GM19351 (cell line): ENCODE measurements at regions not wholly inside any gene's neighbourhood (a gene's known extent, or its start where the extent isn't known, plus 50 kb on each side); places are given as distances from the start of the nearest gene placed in this dataset.

Source experiments
- ATAC-seq: cut with Tn5 transposase; IDR thresholded peaks from one replicate; pipeline ENCODE4 v1.9.1; 2021; ENCODE audit warnings: mild to moderate bottlenecking, moderate library complexity; ENCODE audit not compliant: unreplicated experiment

DNA sequence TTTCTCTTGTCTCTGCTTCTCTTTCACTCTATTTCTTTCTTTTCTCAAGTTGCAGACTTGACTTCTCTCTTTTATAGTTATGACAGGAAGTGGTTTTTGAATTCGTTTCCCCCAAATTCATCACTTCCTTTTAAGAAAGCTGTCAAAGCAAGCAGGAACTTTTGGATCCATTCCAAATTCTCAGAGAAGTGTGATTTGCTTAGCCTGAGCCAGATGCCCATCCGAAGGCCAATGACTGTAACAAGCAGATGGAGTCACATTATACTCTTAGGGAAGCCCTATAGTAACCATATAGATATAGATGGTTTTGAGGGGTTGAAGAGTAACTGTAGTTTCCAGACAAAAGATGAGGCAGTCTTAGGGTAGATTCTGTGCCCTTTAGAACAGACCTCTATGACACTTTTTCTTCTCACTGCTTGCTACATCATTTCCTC lies 592.0 kb upstream of the KCNMB2 start:
- no peak for ATAC-seq

DNA sequence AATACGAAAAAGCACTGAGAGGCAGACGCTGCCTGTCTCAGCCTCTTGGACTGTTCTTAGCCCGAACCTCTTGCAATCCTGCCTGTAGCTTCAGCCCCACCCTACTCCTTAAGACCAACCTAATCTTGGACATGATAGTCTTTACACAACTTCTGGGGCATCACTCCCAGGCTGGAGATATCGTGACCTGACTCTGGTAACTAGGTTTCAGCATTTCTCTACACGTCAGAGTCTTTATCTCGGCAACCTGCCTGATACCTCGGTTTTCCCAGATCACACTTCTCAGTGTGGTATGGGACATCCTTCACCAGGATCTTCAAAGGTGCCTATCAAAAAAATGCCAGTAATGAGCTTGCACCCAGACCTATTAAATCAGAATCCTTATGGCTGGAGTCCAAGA lies 590.2 kb upstream of the KCNMB2 start:
- ATAC-seq: no peak

DNA sequence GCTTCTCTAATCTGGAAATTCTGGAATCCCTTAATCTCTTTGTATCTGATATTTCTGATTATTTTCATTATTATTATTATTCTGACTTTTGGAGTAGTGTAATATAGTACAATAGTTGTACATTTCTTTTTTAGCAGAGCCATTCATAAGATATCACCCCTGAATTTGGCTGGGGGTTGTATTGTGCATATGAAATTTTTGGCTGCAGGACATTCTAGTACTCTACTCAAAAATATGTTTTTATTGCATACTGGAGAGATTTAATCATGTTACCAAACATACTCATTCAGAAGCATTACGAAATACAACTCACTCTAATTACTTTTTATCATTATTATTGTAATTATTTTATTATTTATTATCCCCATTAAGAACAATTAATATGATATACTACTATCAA lies 589.7 kb upstream of the KCNMB2 start:
- no peak for ATAC-seq

DNA sequence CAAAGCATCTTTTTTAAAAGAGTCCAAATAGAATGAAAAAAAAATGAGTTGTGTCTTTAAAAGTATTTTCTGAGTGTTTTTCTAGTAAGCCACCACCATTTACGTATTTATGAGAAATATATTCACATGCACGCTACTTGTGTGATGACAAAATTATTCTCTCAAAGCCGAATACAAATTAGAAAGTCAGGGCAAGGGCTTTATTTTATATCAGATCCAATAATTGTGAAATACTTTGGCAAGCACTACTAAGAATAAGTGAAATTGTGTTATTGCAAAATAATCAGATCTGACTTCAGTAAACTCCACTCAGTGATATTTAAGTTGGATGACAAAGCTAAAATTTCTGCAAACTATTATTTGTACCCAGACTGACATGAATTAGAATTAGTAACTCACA lies 589.3 kb upstream of the KCNMB2 start:
- ATAC-seq: no peak

DNA sequence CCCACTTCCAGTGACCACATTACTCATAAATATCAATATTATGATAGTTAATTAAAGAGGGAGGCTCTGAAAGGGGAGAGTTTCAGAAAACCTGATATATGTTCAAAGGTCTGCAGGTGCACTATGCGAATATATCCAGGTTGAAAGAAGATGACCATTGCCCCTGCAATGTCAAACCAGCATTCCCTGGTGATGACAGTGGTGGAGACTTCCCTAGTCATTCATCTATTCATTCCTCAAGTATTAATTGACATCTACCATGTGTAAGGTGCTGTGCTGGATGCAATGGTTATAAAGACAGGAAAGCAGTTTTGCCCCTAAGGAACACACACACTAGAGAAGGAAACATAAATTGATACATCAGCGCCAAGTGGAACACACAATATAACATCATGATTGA lies 588.3 kb upstream of the KCNMB2 start:
- no peak for ATAC-seq

DNA sequence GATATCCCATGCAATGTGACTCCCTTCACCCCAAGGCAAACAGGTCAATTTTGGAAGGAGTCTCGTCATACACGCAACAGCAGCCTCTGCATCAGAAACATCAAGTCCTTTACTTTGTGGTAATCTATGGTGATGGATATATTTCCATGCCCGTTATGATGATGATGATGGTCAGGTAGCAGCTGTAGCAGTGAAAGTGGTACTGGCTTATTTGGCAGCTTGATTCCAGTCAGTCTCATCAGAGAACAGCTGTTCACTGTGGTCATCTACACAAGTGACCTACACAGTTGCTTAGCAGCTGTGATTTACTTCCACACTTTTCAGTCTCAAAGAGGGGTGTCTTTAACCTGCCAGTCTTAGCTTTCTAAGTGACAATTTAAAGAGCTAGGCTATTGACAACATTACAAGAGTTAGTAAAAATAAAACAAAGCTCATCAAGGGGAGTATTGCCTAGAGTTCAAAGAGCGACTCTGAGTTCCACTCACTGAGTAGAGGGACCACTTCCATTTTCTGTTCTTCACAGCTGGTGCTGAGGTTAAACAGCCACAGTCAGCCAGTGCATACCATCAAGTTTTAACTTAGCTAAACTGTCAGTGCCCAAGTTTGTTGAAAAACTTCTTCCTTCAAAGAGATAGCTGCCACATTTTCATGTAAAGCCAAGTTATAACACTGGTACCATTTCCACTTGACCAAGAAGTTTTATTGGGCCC lies 587.4 kb upstream of the KCNMB2 start:
- ATAC-seq: peak; percentile 66

DNA sequence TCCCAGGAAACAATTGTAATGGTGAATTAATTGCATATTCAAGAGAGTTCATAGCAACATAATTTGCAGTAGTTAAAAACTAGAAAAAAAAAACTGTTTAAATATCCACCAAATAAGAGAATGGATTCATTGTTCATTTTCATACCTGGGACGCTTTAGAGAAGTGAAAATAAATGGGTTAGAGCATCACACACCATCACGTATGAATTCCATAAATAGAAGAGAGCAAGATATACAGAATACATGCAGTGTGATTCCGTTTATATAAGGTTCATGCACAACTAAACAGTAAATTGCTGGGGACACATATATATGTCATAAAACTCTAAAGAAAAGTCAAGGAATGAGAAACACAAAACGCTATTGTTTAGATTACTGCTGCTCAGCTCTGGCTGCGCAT lies 577.0 kb upstream of the KCNMB2 start:
- peak; percentile 58 for ATAC-seq

DNA sequence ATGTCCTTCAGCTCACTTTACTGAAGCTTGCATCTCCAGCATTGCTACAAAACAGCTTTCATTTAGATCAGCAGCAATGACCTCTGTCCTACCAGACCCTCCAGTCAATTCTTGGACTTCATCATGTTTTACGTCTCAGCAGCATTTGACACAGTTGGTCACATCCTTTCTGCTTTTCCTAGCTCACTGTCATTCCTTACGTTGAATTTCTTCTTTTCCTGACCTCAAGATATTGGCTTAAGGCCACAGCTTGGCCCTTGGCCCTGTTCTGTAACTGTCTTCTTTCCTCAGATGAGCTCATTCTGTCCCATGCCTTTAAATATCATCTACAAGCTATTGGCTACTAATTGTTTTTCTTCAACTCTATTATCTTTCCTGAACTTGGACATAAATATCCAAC lies 576.2 kb upstream of the KCNMB2 start:
- no peak for ATAC-seq

DNA sequence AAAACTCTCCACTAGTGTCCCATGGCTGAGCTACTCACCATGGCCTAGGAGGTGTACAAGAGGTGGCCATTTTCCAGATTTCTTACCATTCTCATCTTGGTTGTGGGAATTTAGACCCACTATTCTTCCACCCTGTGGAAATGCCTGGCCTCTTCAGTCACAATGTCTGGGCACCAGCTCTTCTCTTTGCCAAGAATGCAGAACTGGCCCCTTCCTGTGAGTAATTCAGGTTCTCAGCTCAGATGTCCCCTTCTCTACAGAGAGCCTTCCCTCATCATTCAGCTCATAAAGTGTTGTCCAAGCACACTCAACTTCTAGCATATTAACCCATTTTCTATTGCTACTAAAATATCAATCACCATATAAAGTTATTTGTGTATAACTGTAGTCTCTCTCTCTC lies 575.5 kb upstream of the KCNMB2 start:
- ATAC-seq: no peak

DNA sequence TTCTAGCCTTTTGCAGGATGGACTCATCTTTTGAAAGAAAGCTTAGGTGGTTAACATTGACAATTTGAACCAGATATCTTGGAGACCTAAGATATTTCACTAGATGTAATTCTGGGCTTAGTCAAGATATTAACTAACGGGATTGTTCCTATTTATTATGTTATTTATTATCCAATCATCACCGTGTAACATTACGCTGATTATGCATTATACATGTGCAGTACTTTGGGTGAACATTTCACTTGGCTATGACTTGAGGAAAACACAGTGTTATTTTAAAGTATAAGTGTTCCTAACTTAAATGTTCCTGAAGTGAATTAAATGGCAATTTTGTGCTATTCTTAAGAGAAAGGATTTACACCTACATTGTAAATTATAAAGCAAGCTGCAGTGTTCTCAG lies 574.5 kb upstream of the KCNMB2 start:
- ATAC-seq: no peak

DNA sequence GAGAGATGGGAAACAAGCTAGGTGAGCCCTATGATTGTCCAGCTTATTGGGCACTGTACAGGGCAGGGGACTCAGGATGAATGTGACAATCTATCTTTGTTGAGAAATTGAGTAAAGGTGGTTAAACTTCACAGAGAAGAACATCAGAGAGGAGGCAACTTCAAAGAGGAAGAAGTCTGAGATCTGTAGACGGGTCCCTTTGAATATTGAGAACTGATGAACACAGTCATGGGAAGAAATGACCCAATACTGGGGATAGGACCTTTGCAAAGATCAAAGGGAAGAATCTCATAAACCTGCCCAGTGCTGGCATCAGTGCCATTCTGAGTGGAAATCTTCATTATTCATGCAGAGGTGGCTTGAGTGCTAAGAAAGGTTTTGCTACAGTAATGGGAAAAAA lies 569.7 kb upstream of the KCNMB2 start:
- ATAC-seq: no peak

DNA sequence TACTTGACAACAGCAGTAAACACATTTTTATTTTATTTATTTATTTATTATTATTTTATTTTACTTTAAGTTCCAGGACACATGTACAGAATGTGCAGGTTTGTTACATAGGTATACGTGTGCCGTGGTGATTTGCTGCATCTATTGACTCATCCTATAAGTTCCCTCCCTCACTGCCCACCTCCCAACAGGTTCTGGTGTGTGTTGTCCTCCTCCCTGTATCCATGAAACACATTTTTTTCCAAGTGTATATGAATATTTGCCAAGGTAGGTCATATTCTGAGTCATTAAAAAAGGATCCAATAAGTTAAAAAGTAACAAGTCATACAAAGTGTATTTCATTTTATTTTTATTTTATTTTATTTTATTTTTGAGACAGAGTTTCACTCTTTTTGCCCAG lies 567.3 kb upstream of the KCNMB2 start:
- ATAC-seq: no peak

DNA sequence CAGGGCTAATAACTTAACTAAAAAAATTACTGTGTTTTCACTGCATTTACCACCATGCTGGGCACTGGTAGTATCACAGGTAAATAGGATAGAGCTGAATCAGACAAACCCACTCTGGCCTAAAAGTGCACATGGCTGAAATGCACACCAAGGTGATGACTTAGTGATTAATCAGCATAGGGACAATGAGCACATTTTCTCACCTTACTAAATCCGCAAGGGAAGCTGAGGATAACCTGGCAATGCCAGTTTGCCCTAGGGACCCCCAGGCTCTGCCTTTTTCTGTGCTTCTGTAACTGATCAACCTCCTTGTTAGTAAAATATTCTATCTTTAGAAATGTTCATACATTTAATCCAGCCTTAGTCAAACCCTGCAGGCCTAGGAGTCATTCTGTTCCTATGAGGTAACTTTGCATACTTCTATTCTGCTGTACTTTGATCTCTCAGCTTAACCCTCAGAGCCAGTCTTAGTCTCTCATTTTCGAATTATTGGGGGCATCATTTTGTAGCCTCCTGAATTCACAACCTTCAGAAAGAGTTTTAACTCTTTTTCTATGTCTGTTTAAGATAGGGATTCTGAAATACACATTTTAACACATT lies 562.9 kb upstream of the KCNMB2 start:
- ATAC-seq: no peak

DNA sequence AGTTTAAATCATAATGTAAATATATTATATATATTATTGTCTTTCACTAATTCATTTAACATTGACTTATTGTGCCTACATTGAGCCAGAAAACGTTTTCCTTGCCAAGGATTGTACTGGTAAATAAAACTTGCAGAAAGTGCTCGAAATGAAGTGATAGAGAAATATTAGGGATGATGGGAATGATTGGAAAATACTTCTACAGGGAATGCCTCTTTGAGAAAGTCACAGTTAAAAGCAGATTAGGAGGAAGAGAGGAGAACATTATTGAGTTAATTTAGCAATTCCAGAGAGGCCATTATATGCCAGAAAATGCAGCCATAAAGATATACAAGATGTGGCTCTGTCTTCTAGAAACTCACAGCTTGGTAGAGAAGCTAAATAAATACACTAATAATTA lies 560.0 kb upstream of the KCNMB2 start:
- ATAC-seq: no peak

DNA sequence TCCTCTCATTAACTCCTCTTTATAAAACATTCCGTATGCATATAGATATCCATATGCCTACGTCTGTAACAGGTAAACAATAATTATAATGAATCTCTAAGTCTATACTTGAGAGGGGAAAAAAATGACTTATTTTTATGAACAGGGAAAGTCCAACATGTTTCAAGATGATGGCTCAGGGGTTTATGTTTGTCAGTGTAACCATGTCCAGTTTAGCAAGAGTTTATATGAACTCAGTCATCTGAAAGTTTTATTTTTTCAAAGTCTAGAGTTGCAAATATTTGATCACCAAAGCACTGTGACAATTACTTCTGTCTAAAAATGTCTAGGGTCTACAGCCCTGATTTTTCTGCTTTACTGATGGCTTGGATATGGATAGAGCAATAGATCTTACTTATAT lies 559.4 kb upstream of the KCNMB2 start:
- ATAC-seq: no peak

DNA sequence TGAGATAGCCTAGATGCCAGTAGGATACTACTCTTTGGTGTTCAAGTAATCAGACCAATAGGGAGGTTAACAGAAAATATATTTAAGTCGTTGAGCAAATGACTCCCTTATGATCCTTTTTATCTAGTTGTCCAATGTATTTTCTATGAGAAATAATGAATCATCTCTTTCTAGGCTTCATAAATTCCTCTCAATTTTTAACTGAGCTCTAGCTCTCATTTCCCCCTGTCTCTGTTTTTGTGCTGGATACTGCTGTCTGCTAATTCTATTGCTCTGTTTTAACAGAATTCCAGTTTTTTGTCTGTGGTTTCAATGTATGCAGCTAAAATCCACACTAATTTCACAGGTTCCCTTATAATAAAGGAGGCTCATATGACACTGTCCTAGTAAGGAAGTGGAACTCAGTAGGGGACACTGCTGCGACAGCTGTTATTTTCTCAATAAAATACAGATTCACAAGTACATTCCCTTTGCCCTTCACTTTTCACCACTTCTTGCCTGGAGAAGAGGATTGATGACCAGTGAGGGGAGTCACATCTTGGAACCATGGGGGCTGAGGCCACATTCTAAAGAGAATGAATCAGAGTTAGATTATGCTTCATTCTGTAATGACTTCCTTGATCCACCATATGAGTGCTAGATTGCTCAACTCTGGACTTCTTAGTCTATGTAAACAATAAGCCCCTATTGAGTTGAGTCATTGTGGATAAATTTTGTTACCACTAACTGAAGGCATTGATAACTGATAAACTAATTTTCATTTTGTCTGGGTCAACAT lies 558.7 kb upstream of the KCNMB2 start:
- ATAC-seq: no peak

DNA sequence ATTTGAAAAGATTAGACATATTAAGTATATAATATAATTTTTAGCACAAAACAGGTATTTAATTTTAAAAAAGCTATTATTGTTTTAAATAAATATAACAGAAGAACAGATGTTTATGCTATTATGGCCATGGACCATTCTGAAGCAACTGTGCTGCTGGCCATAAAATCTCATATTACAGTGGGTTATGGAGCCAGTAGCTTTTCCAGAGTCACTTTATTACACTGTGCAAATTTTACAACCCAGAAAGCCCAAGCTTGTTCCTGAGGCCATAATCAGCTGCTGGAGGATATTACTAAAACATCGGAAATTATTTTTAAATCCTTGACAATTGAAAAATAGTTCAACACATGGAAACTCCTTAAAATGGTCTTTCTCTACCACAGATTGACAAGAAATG lies 557.3 kb upstream of the KCNMB2 start:
- ATAC-seq: no peak

DNA sequence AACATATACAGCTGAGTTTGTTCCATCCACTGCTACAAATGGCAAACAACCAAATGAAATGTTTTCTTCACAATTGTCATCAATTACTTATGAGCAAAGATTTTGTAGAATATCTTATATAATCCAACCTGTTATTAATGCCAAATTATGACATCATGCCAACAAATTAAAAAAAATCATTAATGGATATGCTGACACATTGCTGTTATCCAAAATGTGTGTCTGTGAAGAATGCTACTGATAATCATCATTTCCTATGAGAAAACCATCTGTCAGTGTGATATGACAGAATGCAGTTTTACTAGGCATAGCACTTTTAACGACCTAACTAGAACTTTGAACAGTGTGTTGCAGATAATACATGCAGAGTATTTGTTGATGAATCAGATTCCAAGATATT lies 556.5 kb upstream of the KCNMB2 start:
- ATAC-seq: no peak

DNA sequence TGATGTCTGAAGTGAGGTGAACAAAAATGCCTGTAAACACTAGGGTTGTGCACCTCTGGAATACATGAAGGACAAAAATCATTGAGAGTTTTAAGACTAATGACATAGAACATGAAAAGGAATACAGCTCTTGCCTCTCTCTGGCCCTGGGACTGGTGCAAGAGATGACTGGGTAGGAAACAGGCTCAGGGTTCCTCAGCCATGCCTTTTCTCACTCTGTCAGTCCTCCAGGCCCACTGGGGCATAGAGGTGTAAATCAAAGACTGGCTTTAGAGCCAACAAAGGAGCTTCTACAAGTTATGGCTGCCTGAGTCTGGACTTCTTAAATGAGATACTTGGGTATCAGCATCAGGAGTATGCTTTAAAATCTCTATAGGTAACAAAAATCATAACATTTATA lies 554.7 kb upstream of the KCNMB2 start:
- peak; percentile 61 for ATAC-seq

DNA sequence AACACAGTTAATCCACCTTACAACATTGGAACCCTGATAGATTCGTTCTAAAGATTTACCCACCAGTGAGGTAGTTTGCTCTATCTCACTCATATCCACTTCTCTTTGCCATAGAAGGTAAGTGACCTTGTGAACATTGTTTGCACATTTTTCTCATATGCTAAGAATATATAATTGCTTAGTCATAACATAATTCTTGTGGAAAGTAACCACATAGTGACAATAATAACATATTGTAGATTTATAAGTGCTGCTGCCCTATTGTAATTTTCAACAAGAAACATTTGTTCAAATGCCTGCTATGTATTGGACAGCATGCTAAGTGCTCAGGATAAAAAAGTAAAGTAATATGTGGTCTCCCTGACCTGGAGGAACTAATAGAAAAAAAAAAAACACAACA lies 554.2 kb upstream of the KCNMB2 start:
- ATAC-seq: peak; percentile 79

DNA sequence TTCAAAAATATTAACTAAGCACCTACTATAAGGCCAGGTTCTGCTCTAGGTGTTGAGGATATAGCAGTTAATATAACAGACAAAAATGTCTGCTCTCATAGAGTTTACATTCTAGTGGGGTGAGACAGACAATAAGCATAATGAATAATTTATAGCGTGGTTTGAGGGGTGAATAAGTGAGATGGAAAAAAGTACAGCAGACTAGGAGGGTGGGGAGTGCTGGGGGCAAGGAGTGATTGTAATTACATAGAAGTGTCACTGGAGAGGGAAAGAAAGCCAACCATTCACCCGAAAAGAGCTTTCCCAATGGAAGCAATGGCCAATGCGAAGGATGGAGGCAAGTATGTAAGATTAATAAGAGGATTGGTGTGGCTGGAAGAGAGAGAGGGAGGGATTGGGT lies 552.9 kb upstream of the KCNMB2 start:
- ATAC-seq: no peak
